GM21515 (cell line): ENCODE measurements at regions not wholly inside any gene's neighbourhood (a gene's known extent, or its start where the extent isn't known, plus 50 kb on each side); places are given as distances from the start of the nearest gene placed in this dataset.

ENCODE experiments used
- ATAC-seq: cut with Tn5 transposase; IDR thresholded peaks from one replicate; pipeline ENCODE4 v1.9.1; 2021; ENCODE audit not compliant: unreplicated experiment

DNA sequence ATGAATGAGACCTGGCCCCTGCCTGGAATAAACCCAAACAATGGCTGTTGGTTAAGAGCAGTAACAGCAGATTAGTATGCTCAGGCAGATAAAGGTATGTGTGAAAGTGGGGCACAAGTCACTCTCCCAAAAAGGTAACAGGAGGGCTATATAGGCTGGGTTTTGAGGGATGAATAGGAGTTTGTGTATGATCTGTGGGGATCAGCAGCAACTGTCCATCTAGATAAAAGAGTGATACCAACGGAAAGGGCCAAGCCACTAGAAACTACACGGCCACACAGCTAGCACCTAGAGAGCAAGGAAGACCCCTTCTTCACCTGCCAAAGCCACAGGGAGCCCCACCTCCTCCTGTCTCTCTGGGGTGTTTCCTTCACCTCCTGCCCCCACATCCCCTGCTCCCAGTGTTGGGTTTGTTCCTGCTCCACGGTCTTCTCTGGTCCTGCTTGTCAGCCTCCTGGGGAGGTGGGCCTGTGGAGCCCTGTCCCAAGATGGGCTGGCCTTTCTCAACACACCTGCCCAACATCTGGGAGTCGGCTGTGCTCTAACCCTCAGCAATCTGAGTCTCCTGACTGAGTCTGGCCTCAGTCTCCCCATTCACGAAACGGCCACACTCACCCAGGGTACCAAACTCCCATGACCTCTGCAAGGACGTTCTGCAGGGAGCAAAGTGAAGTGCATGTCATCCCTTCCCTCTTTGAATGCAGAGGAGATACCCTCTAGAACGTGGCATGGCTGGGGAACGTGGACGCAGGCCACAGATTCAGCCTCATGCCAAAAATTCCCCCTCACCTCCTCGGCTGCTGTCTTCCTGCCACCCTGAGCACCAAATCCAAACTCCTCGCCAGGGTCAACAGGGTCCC is 108.2 kb downstream of the NCOR2 start:
- no peak for ATAC-seq

DNA sequence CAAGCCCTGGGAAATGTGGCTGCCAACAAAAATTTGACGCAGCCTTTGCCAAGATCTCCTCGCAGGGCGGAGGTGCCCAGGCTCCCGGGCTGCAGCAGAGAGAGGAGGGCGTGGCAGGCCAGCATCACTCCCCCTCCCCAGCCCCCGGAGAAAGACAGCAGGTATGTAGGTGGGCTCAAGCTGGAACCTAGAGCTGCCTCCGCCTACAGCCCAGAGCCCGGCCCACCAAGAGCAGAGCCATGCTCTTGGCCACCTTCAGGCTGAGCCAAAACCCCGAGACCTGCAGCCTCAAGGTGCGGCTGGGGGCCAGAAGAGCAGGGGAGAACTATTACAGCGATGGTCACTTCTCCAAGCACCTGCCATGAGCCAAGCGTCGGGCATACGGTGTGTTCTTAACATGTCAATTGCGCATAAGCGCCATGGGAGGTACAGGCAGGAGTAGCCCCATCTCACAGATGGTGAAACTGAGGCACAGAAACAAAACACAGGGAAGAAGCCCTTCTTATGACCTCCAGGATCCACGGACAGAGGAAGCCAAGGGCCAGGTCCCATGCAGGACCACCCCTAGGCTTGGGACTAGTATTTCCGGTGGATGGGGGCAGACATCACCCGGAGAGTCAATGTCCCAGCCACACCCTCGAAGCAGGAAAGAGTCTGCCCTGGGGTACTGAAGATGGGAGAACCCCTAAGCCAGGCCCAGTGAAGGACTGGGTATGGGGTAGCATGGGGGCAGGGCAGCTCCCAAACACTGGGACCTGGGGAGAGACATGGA is 109.0 kb downstream of the NCOR2 start:
- ATAC-seq, result no peak

DNA sequence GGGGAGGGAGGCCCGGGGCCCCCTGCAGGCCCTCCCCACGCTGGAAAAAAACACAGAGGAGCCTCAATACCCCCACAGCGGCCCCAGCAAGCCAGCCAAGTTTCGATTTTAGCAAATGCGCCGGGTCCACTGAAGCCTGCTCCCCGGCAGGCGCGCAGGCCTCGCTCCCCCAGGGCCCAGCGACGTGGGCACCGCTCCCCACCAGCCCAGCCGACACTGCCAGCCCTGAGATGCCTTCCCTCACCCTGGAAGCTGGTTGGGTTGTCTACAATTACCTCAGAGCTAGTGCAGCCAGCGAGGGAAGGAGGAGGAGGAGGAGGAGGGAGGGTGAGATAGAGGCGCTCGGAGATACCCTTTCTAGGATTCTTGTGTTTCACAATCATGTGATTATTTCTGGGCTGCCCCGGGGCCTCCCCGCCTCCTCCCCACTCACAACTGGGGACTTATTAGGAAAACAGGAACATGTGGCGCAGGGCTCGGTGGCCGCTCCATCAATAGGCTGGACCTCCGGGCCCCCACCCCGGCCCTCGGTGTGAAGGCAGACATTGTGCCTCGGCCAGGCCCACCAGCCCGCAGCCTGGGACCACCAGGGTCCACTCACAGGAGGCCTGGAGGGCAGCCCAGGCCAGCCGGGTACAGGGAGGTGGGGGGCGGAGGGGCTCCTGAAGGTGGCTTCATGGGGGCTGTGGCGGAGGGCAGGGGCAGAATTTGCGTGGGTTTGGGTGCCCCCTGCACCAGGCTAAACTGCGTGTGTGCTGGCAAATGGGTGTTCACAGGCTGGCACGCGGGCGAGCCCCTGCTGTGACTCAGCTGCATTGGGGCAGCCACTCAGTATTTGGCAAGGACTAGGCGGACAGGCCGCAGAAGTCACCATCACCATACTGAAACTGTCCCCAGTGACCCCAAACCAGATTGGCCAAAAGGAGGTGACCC is 109.9 kb downstream of the NCOR2 start:
- no peak for ATAC-seq

DNA sequence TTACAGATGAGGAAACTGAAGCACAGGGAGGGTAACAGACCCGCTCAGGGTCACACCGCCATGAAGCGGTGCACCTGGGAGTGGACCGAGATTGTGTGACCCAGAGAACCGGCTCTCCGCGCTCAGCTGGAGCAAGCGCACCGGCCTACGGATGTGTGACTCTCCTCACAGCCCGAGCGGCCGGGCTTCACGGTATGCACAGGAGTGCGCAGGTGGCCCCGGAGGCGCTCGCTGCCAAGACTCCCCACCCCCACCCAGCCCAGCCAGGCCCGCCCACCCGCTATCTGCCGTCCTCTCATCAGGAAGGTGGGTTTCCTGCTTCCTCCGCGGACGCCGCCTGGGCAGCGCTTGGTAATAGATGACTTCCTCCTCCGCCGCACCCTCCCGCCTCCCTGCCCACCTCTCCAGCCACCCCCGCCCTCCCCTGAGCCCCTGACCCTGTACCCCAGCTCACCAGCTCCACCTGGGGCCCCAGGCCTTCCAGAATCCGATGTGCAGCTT is 110.7 kb downstream of the NCOR2 start:
- no peak for ATAC-seq

DNA sequence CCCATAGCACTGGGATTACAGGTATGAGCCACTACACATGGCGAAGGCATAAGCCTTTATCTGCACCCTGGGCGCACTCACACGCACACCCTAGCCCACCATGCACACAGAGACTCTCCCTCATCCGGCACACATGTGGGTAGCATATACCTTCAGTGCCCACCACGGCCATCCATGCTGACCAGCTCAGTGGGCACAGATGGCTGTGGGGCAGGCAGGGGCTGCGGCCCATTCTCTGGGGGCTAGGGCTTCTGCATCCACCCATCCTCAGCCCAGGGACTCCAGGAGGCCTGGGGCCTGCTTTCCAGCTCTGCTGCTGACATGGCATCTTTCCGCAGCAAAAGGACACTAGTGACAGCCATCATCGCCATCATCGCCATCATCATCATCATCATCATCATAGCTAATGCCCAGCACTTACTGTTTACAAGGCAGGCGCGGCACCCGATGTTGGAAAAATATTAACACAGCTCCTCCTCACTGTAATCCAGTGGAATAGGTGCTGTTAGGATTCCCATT is 111.2 kb downstream of the NCOR2 start:
- ATAC-seq, result no peak

DNA sequence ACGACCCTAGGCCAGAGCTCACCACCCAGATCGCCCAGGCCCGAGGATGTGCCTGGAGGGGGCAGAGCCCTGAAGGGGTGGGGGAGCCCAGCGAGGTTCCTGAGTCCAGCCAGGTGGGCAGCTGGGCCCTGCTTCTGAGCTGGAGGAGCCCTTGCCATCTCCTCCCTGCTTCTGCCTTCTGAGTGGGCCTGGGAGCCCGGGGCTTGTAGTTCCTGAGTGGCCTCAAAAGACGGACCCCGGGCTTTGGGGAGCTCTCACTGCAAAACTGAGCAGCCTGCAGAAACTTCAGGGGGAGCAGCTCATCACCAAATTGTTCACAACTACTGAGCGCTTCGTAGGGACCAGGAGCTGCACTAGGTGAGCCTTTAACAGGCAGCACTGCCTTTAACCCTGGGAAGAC is 112.1 kb downstream of the NCOR2 start:
- no peak for ATAC-seq

DNA sequence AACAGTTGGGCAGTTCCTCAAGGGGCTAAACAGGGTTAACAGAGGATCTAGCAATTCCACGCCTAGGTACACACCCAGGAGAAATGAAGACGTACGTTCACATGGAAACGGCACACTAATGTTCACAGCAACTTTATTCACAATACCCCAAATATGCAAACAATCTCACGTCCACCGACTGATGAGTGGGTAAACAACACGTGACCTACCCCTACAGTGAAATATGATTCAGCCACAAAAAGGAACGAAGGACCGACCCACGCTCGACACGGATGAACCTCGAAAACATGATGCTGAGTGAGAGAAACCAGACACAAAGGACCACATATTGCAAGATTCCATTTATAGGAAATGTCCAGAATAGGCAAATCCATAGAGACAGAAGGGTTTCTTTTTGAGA is 112.7 kb downstream of the NCOR2 start:
- ATAC-seq, result no peak

DNA sequence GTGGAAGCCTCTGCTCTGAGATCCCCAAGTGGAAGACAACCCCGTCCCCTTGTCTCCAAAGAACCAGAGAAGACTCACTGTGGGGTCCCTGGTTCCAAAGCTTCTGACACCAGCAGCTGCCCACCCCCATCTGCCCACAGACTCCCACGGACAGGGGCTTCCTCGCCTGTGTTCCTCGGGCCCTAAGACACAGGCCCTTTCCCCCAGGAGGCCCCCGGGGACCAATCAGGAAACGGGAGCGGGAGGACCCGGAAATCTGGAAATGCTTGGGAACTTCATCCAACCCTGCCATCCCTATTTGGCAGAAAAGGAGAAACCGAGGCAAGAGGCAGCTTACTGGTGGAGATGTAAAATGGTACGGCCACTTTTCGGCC is 113.1 kb downstream of the NCOR2 start:
- no peak for ATAC-seq

DNA sequence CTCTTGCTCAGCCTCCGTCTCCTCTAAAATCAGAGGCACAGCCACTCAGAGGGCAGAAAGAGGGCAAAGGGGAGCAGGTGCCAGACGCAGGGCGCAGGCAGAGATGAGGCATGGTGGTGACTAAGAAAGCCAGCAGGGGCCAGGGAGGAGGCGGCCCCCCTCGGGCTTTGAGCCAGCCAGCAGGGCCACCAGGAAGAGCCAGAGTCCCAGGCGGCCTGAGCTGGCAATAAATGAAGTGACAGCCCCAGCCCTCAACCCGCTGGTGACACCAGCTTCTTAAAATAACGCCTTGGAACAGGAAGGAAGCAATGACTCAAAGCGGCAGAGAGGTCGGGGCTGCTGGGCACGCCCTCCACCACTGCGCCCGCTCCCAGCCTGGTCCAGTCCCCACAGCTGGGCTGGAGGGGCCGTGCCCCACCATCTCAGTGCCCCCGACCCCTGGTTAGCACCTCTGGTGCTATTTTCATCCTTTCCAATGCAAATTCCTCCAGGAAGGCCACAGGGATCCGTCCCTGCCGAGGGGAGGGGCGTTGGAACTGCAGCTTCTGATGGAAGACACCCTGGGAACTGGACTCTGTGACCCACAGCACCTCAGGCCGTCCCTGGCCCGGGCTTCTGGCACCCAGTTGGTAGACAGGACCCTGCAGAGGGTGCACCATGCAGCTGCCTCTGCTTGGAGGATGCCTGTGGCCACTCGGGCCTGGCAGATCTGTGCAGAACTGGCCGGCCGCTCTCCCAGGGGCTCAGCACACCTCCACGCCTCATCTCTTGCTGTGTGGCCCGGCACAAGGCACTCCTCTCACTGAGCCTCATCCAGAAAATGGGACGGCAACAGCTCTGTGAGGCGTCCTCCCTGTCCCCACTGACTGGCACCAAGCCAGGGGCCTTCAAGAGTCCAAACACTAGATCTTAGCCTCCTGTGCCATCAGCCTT is 113.7 kb downstream of the NCOR2 start:
- ATAC-seq, result peak; percentile 53

DNA sequence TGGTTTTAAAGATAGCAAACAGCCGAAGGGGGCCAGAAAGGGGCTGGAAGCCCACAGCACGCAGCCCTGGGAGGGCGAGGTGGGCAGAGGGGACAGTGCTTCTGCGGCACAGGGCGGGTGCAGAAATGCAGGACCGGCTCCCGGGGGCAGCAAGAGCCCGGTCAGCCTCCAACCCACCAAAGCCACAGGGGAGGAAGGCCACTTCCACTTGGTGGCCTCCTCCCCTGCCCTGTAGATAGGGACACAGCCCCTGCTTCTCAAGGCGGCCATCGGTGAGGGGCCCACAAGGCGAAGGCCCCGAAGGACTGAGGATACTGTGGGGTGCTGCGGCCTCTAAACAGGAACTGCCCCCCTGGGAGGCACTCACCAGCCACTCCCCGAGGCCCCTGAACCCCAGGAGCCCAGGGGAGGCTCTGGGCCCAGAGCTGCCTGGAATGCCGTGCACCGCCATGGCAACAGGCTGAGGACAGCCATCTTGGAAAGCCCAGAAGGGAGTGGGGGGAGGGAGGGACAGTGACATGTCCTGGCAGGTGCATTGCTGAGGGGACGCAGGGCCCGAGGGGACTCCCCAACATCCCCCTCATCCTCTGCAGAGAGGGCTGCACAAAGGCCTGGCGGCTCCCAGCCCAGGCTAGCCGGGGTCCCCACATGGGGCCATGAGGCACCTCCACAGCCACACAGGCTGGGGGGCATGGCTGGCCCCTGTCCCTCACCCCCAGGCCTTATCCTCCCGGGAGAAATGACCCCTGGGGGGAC is 114.7 kb downstream of the NCOR2 start:
- ATAC-seq, result no peak

DNA sequence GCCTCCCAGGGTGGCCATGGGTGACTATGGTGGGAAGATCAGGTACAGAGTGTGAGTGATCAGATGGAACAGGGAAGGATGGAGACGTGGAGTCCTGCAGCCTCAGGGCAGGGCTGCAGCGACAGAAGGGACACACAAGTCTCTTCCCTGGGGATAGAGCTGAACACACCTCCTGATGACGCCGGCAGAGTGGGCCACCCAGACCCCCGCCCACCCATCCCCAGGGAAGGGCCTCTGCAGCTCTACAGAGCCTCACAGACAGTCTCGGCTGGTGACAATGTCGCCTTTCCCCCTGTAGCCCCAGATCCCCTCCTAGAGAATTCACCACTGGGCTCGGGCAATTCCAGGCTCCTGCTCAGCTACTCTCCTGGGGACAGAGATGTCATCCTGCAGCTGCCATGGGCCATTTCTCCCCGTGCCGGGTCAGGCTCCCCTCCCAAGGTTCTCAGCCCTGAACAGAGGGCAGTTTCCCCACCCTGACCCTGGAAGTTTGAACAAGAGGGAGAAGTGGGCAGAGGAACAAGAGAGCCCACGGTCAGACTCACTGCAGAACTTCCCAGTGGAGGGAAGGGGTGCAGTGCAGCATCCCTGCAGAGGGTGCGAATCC is 115.7 kb downstream of the NCOR2 start:
- no peak for ATAC-seq

DNA sequence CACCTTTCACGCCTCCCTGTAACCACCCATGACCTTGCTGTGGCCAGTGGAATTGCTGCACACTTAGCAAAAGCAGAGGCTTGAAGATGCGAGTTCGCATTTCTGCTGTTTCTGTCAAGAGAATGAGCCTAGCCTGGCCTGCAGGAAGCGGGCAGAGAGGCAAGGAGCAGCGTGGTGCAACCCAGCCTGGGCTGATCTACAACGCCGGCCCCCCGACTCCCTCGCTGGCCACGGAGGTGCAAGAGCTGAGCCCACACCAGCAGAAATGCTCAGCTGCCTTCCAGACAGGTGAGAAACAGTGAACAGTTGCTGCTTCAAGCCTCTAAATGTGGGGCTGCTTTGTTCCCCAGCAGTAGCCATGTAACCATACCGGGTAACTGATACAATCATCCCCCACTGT is 116.4 kb downstream of the NCOR2 start:
- ATAC-seq, result no peak

DNA sequence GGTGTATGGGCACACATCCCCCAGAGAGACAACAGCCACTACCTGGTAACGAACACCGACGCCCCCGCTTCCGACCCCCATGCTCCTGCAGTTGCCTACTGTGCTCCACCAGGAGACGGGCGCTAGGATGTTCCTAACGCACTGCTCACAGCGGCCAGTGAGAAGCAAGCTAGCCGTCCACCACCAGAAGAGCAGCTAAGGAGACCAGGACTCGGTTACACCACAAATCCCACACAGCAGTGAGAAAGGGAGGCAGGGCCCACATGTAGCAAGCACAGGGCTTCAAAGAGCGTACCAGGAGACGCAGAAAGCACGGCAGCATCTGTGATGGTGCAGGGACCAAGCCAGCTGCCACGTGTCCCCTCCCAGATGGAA is 117.0 kb downstream of the NCOR2 start:
- no peak for ATAC-seq

DNA sequence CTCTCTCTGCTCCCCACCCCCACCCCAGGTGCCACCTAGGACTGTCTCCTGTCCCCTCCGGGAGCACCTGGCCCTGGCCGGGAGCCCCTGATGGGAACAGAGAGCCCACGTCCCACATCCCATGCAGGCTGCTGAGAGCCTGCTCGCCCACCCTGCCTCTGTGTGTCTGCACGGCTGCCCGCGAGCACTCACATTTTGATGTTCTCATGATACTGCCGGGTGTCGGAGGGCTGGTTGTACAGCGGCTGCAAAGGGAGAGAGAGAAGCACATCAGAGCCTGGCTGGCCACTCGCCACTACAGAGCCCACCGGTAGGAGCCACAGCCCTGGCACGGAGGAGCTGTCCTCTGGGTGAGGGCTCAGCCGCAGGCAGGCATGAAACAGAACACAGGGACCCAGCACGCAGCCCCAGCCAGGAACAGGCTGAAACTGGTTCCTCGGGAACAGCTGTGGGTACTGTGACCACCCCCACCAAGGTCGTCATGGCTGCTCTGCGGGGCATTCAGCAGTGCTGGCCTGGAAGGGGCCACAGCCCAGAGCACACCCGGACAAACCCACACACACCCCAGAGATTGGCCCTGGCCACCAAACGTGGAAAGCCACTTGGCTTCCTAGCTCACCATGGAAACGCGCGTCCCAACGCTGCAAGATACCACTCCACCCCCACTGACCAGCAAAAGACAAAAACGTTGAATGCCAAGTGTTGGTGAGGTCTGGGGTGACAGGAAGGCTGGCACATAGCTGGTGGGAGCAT is 117.6 kb downstream of the NCOR2 start:
- no peak for ATAC-seq

DNA sequence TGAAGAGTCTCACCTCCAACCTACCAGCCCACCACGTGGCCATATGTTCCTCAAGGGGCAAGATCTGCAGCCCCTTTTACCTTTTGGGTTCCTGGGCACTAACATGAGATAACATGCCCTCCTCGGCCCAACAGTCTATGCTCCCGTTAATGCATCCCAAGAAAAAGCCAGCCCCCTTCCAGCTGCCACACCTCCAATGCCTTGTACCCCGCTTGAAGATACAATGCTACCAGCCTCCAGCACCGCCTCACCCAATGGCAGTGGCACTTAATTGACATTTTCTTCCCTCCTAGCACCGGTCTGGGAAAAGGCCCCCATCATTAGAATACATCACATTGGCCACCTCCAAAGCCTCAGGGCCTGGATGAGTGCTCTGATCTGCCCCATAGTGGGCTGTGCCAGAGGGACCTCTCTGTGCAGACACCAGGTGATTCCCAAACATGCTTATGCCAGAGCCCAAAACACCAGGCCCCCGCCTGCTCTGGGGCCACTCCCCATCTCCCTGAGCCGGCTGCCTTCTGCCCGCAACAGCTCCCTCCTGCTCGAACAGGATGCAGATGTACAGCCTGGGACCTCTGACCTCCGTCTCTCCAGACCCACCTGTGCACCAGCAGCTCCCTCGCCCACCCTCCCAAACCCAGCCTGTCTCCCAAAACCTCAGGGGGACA is 118.3 kb downstream of the NCOR2 start:
- ATAC-seq, result no peak

DNA sequence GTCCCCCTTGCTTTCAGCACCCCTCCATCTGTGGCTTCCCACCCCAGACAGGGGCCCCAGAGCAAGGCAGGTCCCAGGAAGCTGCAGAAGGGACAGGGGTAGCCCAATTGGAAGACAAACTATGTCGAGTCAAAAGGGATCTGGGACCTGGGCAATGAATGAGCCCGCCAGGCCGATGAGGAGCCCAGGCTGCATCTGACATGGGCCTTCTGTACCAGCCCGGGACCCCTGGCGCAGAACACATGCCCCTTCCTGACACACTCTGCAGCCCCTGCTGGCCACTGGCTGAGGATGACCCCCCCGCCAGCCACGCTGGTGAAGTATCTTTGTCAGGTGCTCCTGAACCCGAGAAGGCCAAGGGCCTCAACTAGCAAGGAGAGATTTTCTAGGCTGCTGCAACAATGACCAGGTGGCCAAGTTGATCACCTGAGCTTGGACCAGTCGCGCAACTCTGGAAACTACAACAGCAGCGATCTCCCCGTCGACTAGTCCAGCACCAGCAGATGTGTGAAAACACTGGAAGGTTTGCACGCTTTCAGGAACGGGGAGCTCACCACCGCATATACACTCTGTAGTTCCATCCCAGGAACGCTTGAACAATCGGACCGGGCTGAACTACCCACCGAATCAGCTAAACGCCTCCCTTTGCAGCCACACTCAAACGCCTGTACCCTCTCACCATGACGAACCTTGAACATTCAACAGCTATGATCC is 119.0 kb downstream of the NCOR2 start:
- ATAC-seq, result no peak

DNA sequence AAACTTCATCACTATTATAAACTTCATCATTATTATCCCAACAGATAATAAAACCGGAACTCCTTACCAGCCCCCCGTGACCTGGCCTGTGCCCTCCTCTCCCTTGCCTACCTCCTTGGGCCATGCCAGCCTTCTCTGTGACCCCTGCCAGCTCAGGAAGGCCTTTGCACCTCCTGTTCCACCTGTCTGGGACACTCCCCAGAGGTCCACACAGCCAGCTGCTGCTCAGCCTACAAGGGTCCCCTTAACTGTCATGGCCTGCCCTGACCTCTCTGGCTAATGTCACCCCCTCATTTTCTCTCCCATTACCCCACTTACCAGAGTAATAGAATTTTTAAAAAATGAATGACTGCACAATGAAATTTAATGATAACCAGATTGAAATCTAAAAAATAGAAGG is 121.0 kb downstream of the NCOR2 start:
- no peak for ATAC-seq
